ENCODE measurements at regions not wholly inside any gene's neighbourhood (a gene's known extent, or its start where the extent isn't known, plus 50 kb on each side); places are given as distances from the start of the nearest gene placed in this dataset.

DNA sequence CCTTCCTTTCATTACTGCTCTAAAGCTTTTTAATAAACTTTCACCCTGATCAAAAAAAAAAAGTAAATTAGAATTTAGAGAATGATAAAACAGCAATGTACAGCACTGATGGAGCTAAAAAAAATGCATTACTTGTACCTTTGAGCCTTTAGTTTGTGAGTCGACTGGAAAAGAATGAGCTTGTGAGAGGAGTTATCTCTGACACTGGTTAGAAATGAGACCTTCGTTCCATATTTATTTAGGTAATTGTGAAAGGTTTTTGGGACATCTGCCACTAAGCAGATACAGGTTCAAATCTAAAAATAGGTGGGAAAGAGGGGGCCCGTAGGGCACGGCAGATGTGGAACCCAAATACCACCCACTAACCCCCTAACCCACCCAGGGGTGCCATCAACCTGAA is 376.8 kb downstream of the ICE1 start:
- no peak for ATAC-seq (replicated peaks)
- Mint-ChIP-seq H3K4me1 (no peaks in the 10 kb centered on the region), H3K9me3 (peaks cover 0 to 2% of the 10 kb centered on the region in 2 donors), H3K36me3 (no peaks in the 10 kb centered on the region), H3K27me3 (no peaks in the 10 kb centered on the region), H3K4me3 (no peak overlapping the region), H3K27ac (no peak overlapping the region)
- DNase-seq: no peak

DNA sequence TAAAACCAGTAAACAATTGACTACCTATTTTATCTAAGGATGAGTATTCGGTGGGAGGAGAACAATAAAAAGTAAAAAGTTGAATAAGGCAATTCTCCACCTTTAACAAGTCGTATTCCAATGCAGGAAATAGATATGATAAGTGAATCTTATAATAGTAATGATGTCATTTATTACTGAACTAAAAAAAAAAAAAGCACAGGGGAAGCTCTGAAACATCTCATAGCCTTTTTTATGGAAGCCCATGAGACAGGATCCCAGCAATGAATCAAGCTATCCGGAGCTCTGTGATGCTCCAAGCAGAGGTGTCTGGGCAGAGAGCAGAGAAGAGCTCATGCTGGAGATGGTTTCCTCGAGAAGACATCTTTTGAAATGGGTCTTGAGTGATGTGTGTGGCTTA is 376.0 kb downstream of the ICE1 start:
- Mint-ChIP-seq H3K4me3 (no peak overlapping the region), H3K27ac (no peak overlapping the region), H3K36me3 (no peaks in the 10 kb centered on the region), H3K4me1 (no peaks in the 10 kb centered on the region), H3K9me3 (no peaks in the 10 kb centered on the region), H3K27me3 (no peaks in the 10 kb centered on the region)
- DNase-seq (no peak), ATAC-seq (replicated peaks) (no peak)

DNA sequence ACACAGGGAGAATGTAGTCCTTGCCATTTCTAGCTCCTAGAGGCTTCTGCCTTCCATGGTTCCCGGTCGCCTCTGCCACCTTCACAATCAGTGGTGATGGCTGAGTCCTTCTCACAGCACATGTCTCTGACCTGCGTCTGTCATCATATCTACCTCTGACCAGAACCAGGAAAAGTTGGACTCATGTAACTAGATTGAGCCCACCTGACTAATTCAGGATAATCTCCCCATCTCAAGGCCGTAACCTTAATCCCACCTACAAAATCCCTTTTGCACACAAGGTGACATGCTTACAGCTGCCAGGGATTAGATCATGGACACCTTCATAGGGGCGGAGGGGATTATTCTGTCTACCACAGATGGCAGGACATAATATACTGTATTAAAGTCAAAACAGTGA is 375.6 kb downstream of the ICE1 start:
- Mint-ChIP-seq H3K27ac (no peak overlapping the region), H3K27me3 (no peaks in the 10 kb centered on the region), H3K9me3 (no peaks in the 10 kb centered on the region), H3K36me3 (no peaks in the 10 kb centered on the region), H3K4me1 (no peaks in the 10 kb centered on the region), H3K4me3 (no peak overlapping the region)
- ATAC-seq (replicated peaks): no peak
- no peak for DNase-seq

GRCh38 chr5:5795074-5795771 is 372.7 kb downstream of the ICE1 start:
- H3K36me3 Mint-ChIP-seq: no peaks in the 10 kb centered on the region
- no peaks in the 10 kb centered on the region for H3K27me3 Mint-ChIP-seq
- H3K27ac Mint-ChIP-seq: no peak overlapping the region
- no peaks in the 10 kb centered on the region for H3K4me1 Mint-ChIP-seq
- DNase-seq (no peak), ATAC-seq (replicated peaks) (no peak)
- H3K4me3 Mint-ChIP-seq: no peak overlapping the region
- H3K9me3 Mint-ChIP-seq: peaks cover 0 to 2% of the 10 kb centered on the region in 2 donors

DNA sequence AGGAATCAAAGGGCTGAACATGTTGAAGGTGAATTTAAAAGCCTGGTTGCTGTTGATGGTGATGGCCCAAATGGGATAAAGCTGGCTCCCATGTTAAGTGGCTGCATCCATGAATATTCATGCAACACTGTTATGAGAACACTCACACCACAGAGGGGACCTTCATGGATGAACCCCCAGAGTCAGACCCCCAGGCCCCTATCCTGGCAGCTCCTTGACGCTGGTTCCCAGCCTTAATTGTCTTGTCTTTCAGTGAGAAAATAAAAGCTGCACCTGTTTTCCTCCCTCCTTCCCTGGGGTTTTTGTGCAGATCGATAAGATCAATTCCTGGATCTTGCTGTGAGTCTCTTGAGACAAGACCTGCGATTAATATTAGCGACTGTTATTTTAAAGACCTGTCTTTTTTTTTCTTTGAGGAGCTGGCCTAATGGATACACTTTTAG is 371.7 kb downstream of the ICE1 start:
- Mint-ChIP-seq H3K36me3 (no peaks in the 10 kb centered on the region), H3K27ac (no peak overlapping the region), H3K4me1 (no peaks in the 10 kb centered on the region), H3K27me3 (no peaks in the 10 kb centered on the region), H3K4me3 (no peak overlapping the region), H3K9me3 (peaks cover 0 to 2% of the 10 kb centered on the region in 2 donors)
- DNase-seq (no peak), ATAC-seq (replicated peaks) (no peak)

- H3K4me3 Mint-ChIP-seq: no peak overlapping the region
- H3K27me3 Mint-ChIP-seq: no peaks in the 10 kb centered on the region
- H3K9me3 Mint-ChIP-seq: peaks cover 0 to 2% of the 10 kb centered on the region in 2 donors
- H3K27ac Mint-ChIP-seq: no peak overlapping the region
- no peaks in the 10 kb centered on the region for H3K36me3 Mint-ChIP-seq
- H3K4me1 Mint-ChIP-seq: no peaks in the 10 kb centered on the region
- ATAC-seq (replicated peaks) (no peak), DNase-seq (no peak)
These were observed 371.0 kb downstream of the ICE1 start for GRCh38 chr5:5793242-5794117.

GRCh38 chr5:5792106-5792505 is 369.6 kb downstream of the ICE1 start:
- ATAC-seq (replicated peaks) (no peak), DNase-seq (no peak)
- no peak overlapping the region for H3K4me3 Mint-ChIP-seq
- H3K36me3 Mint-ChIP-seq: peaks cover 0 to 5% of the 10 kb centered on the region in 2 donors
- no peaks in the 10 kb centered on the region for H3K27me3 Mint-ChIP-seq
- no peak overlapping the region for H3K27ac Mint-ChIP-seq
- H3K4me1 Mint-ChIP-seq: no peaks in the 10 kb centered on the region
- H3K9me3 Mint-ChIP-seq: peaks cover 6% of the 10 kb centered on the region in 2 donors

DNA sequence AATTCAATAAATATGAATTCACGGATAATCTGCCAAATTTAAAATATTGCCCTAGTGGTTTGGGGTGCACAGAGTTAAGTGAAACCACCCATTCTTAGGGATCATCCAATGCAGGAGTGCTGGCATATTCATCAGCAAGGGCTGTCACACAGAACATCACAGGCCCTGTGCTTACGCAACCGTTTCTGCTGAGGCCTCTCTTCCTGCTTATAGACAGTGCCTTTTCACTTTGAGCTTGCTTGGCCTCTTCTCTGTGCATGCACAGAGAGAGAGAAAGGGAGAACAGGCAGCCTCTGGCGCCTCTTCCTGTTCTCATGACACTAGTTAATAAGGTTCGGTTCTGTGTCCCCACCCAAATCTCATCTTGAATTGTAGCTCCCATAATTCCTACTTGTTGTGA is 366.3 kb downstream of the ICE1 start:
- Mint-ChIP-seq H3K27me3 (no peaks in the 10 kb centered on the region), H3K27ac (no peak overlapping the region), H3K36me3 (peaks cover 0 to 5% of the 10 kb centered on the region in 2 donors), H3K4me1 (no peaks in the 10 kb centered on the region), H3K9me3 (peaks cover 10 to 15% of the 10 kb centered on the region in 2 donors), H3K4me3 (no peak overlapping the region)
- DNase-seq: no peak
- no peak for ATAC-seq (replicated peaks)

DNA sequence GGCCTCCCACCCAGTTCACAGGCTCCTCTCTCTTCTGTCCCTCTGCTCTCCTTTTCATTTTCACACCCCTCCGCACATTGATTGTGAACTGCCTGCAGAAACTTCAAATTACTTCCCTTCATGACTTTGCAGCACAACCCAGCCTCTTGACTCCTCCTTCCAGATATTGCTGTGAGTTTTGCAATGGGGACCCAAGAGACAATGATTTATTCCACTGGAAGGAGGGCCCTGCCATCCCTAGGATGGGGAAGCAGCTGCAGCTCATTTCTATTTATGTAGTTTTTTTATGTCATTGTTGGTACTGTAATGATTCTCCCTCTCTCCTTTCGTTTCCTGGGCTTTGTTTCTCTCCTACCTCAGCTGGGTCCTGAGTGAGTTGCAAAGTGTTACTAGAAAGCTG is 364.9 kb downstream of the ICE1 start:
- no peak for DNase-seq
- Mint-ChIP-seq H3K27ac (no peak overlapping the region), H3K4me3 (no peak overlapping the region), H3K4me1 (no peaks in the 10 kb centered on the region), H3K9me3 (peaks cover 10 to 15% of the 10 kb centered on the region in 2 donors), H3K36me3 (peaks cover 0 to 5% of the 10 kb centered on the region in 2 donors), H3K27me3 (no peaks in the 10 kb centered on the region)
- no peak for ATAC-seq (replicated peaks)

DNA sequence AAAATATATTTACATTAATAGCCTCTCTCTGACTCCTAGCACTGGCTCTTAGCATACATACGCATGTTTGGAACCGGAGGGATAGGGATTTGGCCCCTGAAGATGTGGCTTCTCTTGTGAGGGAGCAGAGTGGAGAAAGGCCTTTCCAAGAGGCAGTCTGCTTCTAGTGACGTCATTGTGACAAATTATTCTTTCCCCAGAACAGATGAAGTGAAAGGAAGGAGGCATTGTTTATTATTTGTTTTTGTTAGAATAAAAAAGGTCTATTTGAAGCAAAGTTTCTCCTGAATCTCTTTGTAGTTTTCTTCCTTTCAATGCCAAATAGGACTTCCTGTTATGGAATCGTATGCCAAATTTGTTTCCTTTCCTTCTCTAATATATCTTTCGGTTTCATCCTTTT is 361.6 kb downstream of the ICE1 start:
- peaks cover 9 to 15% of the 10 kb centered on the region in 2 donors for H3K9me3 Mint-ChIP-seq
- H3K27me3 Mint-ChIP-seq: no peaks in the 10 kb centered on the region
- H3K27ac Mint-ChIP-seq: no peak overlapping the region
- H3K36me3 Mint-ChIP-seq: peaks cover 0 to 5% of the 10 kb centered on the region in 2 donors
- H3K4me3 Mint-ChIP-seq: no peak overlapping the region
- no peaks in the 10 kb centered on the region for H3K4me1 Mint-ChIP-seq
- DNase-seq: no peak
- ATAC-seq (replicated peaks): no peak

DNA sequence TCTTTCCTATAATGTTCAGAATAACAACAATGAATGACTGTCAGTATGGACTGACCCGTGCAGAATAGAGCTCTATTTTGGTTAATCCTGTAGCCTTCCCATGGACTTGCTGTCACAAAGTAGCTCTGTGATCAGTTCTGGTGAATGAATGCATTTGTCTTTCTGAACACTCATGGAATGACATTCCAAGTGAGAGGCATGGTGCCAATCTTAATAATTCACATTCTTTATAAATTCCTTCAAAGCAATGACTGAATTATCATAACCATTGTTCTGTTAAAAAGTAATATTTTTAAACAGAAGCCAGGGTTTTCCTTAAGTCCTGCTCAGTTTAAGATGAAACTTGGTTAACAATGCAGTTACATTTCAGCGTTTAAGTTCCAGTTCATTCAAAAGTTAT is 360.5 kb downstream of the ICE1 start:
- no peaks in the 10 kb centered on the region for H3K4me1 Mint-ChIP-seq
- ATAC-seq (replicated peaks) (no peak), DNase-seq (no peak)
- peaks cover 9 to 15% of the 10 kb centered on the region in 2 donors for H3K9me3 Mint-ChIP-seq
- H3K36me3 Mint-ChIP-seq: peaks cover 0 to 5% of the 10 kb centered on the region in 2 donors
- no peak overlapping the region for H3K4me3 Mint-ChIP-seq
- no peaks in the 10 kb centered on the region for H3K27me3 Mint-ChIP-seq
- H3K27ac Mint-ChIP-seq: no peak overlapping the region

DNA sequence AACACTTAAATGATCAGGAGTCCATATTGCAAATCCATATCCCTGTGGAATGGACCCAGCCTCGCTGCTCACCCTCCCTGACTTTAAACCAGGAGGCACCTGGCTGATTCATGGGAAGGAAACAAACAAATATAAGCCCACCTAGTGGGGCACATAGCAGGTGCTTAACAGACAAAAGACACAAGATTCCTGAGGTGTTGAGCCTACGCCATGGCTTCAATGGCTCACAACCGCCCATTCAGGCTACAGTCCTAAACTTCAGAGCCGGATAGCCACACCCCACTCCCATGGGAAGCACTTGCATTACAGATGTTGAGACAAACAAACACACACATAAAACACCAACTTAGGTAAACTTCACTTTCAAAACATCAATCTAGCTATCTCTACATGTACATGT is 359.9 kb downstream of the ICE1 start:
- no peak overlapping the region for H3K4me3 Mint-ChIP-seq

DNA sequence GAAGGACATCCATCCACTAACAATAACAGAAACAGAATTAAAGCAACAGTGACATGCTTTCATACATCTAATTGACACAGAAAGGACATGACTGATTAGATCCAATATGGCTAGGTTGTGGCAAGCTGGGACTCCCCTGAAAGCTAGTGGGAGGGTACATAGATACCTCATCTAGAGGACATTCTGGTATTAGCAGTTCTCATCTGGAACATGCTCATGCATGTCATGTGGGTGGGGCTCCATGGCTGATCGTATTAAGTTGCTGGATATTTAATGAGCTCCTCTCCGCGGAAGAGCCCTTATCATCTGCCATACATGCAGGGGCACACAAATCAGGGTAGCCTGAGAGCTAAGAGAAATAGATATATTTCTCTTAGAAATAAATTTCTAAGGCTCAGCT is 358.9 kb downstream of the ICE1 start:
- H3K4me1 Mint-ChIP-seq: no peaks in the 10 kb centered on the region
- no peak overlapping the region for H3K27ac Mint-ChIP-seq
- peaks cover 0 to under 1% of the 10 kb centered on the region in 2 donors for H3K9me3 Mint-ChIP-seq
- no peak for ATAC-seq (replicated peaks)
- H3K4me3 Mint-ChIP-seq: no peak overlapping the region
- H3K27me3 Mint-ChIP-seq: no peaks in the 10 kb centered on the region
- no peak for DNase-seq
- no peaks in the 10 kb centered on the region for H3K36me3 Mint-ChIP-seq

More for the DNA sequence above, 359.9 kb downstream of the ICE1 start:
- no peaks in the 10 kb centered on the region for H3K27me3 Mint-ChIP-seq
- H3K36me3 Mint-ChIP-seq: peaks cover 0 to 3% of the 10 kb centered on the region in 2 donors
- peaks cover 7 to 11% of the 10 kb centered on the region in 2 donors for H3K9me3 Mint-ChIP-seq
- DNase-seq (no peak), ATAC-seq (replicated peaks) (no peak)
- no peak overlapping the region for H3K27ac Mint-ChIP-seq
- no peaks in the 10 kb centered on the region for H3K4me1 Mint-ChIP-seq

DNA sequence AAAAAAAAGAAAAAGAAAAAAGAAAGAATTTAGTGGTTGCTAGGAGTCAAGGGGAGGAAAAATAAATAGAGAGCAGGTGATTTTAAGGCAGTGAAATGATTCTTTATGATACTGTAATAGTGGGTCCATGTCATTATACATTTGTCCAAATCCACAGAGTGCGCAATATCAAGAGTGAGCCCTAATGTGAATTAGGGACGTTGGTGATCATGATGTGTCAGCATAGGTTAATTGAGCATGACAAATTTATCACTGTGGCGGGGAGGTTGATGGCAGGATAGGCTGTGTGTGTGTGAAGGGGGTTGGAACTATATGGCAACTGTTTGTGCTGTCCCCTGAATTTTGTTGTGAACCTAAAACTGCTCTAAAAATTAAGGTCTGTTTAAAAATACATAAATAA is 357.8 kb downstream of the ICE1 start:
- H3K4me3 Mint-ChIP-seq: no peak overlapping the region
- no peaks in the 10 kb centered on the region for H3K36me3 Mint-ChIP-seq
- DNase-seq (no peak), ATAC-seq (replicated peaks) (no peak)
- no peaks in the 10 kb centered on the region for H3K27me3 Mint-ChIP-seq
- no peaks in the 10 kb centered on the region for H3K4me1 Mint-ChIP-seq
- H3K27ac Mint-ChIP-seq: no peak overlapping the region
- peaks cover 0 to 4% of the 10 kb centered on the region in 2 donors for H3K9me3 Mint-ChIP-seq

- H3K27ac Mint-ChIP-seq: no peak overlapping the region
- H3K27me3 Mint-ChIP-seq: no peaks in the 10 kb centered on the region
- ATAC-seq (replicated peaks) (no peak), DNase-seq (no peak)
- H3K9me3 Mint-ChIP-seq: peaks cover 0 to 4% of the 10 kb centered on the region in 2 donors
- H3K4me1 Mint-ChIP-seq: no peaks in the 10 kb centered on the region
- H3K4me3 Mint-ChIP-seq: no peak overlapping the region
- no peaks in the 10 kb centered on the region for H3K36me3 Mint-ChIP-seq
These were observed 354.5 kb downstream of the ICE1 start for GRCh38 chr5:5777013-5777412.
